Activated naive CD4-positive, alpha-beta T cell treated with anti-CD3 and anti-CD28 coated beads, Interleukin-2, amount 50 U/mL, for 72 hours (primary cell): ENCODE measurements at regions not wholly inside any gene's neighbourhood (a gene's known extent, or its start where the extent isn't known, plus 50 kb on each side); places are given as distances from the start of the nearest gene placed in this dataset.

Experiments
- ATAC-seq, 2 donors: fragments of 150-1000 bp; cut with Tn5 transposase; 2 replicates each; pipeline ENCODE4 v1.10.0; 2021; ENCODE audit warnings: mild to moderate bottlenecking in 2 of 2, moderate library complexity in 2 of 2
- DNase-seq, 2 donors: peaks; one replicate each; pipeline ENCODE4 v3.0.0; 2021 to 2022; ENCODE audit warnings: low spot score in 2 of 2
- H3K27ac Mint-ChIP-seq, 2 donors: one replicate each; pipeline ENCODE4 v1.8.0; 2022; ENCODE audit warnings: mild to moderate bottlenecking in 2 of 2, mixed read lengths in 2 of 2
- H3K36me3 Mint-ChIP-seq, 2 donors: one replicate each; pipeline ENCODE4 v1.8.0; 2022; ENCODE audit warnings: mixed read lengths in 2 of 2
- H3K9me3 Mint-ChIP-seq, 2 donors: one replicate each; pipeline ENCODE4 v1.8.0; 2022; ENCODE audit warnings: mixed read lengths in 2 of 2

- ATAC-seq (peak in 1 of 2 donors; percentile 30), DNase-seq (no peak)
- Mint-ChIP-seq H3K36me3 (no peaks in the 10 kb centered on the region), H3K27ac (no peak overlapping the region), H3K9me3 (no peaks in the 10 kb centered on the region)
Measured at GRCh38 chr5:100479079-100479688, 56.0 kb upstream of the FAM174A start.

GRCh38 chr5:100472091-100472490, 63.1 kb upstream of the FAM174A start:
- ATAC-seq: no peak
- Mint-ChIP-seq H3K36me3 (no peaks in the 10 kb centered on the region), H3K9me3 (no peaks in the 10 kb centered on the region), H3K27ac (no peak overlapping the region)
- DNase-seq: no peak

- Mint-ChIP-seq H3K27ac (no peak overlapping the region), H3K36me3 (no peaks in the 10 kb centered on the region), H3K9me3 (no peaks in the 10 kb centered on the region)
- ATAC-seq: peak in 1 of 2 donors; percentile 44
- no peak for DNase-seq
Measured at GRCh38 chr5:100469767-100470166, 65.4 kb upstream of the FAM174A start.

GRCh38 chr5:100464418-100464817, 70.8 kb upstream of the FAM174A start:
- Mint-ChIP-seq H3K27ac (no peak overlapping the region), H3K36me3 (no peaks in the 10 kb centered on the region), H3K9me3 (peaks cover 5 to 11% of the 10 kb centered on the region in 2 donors)
- DNase-seq (no peak), ATAC-seq (no peak)

- Mint-ChIP-seq H3K9me3 (peaks cover 5 to 6% of the 10 kb centered on the region in 2 donors), H3K27ac (no peak overlapping the region), H3K36me3 (no peaks in the 10 kb centered on the region)
- ATAC-seq: no peak
- DNase-seq: no peak
Measured at GRCh38 chr5:100456615-100457014, 78.6 kb upstream of the FAM174A start.

- Mint-ChIP-seq H3K36me3 (no peaks in the 10 kb centered on the region), H3K9me3 (no peaks in the 10 kb centered on the region), H3K27ac (no peak overlapping the region)
- ATAC-seq (no peak), DNase-seq (no peak)
Measured at GRCh38 chr5:100452126-100452525, 83.0 kb upstream of the FAM174A start.

GRCh38 chr5:100448111-100448528, 87.1 kb upstream of the FAM174A start:
- Mint-ChIP-seq H3K36me3 (no peaks in the 10 kb centered on the region), H3K9me3 (no peaks in the 10 kb centered on the region), H3K27ac (no peak overlapping the region)
- ATAC-seq (no peak), DNase-seq (no peak)

- ATAC-seq (no peak), DNase-seq (no peak)
- Mint-ChIP-seq H3K36me3 (no peaks in the 10 kb centered on the region), H3K27ac (no peak overlapping the region), H3K9me3 (no peaks in the 10 kb centered on the region)
Measured at GRCh38 chr5:100446879-100447430, 88.2 kb upstream of the FAM174A start.

- ATAC-seq: peak in 1 of 2 donors; percentile 76
- no peak for DNase-seq
Measured at GRCh38 chr5:100444961-100445360, 90.2 kb upstream of the FAM174A start.

GRCh38 chr5:100434815-100435214, 100.4 kb upstream of the FAM174A start:
- DNase-seq (no peak), ATAC-seq (no peak)
- Mint-ChIP-seq H3K36me3 (no peaks in the 10 kb centered on the region), H3K27ac (no peak overlapping the region), H3K9me3 (no peaks in the 10 kb centered on the region)

More at GRCh38 chr5:100444961-100445360, 90.2 kb upstream of the FAM174A start:
- no peaks in the 10 kb centered on the region for H3K36me3 Mint-ChIP-seq
- no peak overlapping the region for H3K27ac Mint-ChIP-seq
- no peaks in the 10 kb centered on the region for H3K9me3 Mint-ChIP-seq

GRCh38 chr5:100432741-100433140, 102.4 kb upstream of the FAM174A start:
- no peak for DNase-seq
- Mint-ChIP-seq H3K27ac (no peak overlapping the region), H3K9me3 (no peaks in the 10 kb centered on the region), H3K36me3 (no peaks in the 10 kb centered on the region)
- ATAC-seq: no peak

GRCh38 chr5:100430268-100431195, 104.6 kb upstream of the FAM174A start:
- Mint-ChIP-seq H3K36me3 (peaks cover 0 to under 1% of the 10 kb centered on the region in 2 donors), H3K27ac (no peak overlapping the region), H3K9me3 (no peaks in the 10 kb centered on the region)
- peak; percentile 54 to 60 for DNase-seq
- ATAC-seq: peak in 1 of 2 donors; percentile 39

GRCh38 chr5:100424787-100425186, 110.4 kb upstream of the FAM174A start:
- peaks cover 14 to 15% of the 10 kb centered on the region in 2 donors for H3K36me3 Mint-ChIP-seq
- H3K9me3 Mint-ChIP-seq: peaks cover 6 to 8% of the 10 kb centered on the region in 2 donors
- ATAC-seq (no peak), DNase-seq (no peak)
- no peak overlapping the region for H3K27ac Mint-ChIP-seq

GRCh38 chr5:100424017-100424416, 111.2 kb upstream of the FAM174A start:
- ATAC-seq (no peak), DNase-seq (no peak)
- Mint-ChIP-seq H3K27ac (no peak overlapping the region), H3K36me3 (peaks cover 14 to 15% of the 10 kb centered on the region in 2 donors), H3K9me3 (peaks cover 6 to 8% of the 10 kb centered on the region in 2 donors)

GRCh38 chr5:100423330-100423729, 111.8 kb upstream of the FAM174A start:
- peaks cover 6 to 8% of the 10 kb centered on the region in 2 donors for H3K9me3 Mint-ChIP-seq
- DNase-seq: no peak
- no peak for ATAC-seq
- H3K36me3 Mint-ChIP-seq: peaks cover 14 to 15% of the 10 kb centered on the region in 2 donors
- H3K27ac Mint-ChIP-seq: no peak overlapping the region

GRCh38 chr5:100421360-100421759, 113.8 kb upstream of the FAM174A start:
- Mint-ChIP-seq H3K9me3 (peaks cover 6 to 8% of the 10 kb centered on the region in 2 donors), H3K36me3 (peaks cover 14 to 15% of the 10 kb centered on the region in 2 donors), H3K27ac (no peak overlapping the region)
- no peak for DNase-seq
- ATAC-seq: no peak

- Mint-ChIP-seq H3K36me3 (no peaks in the 10 kb centered on the region), H3K9me3 (no peaks in the 10 kb centered on the region), H3K27ac (no peak overlapping the region)
- ATAC-seq: no peak
- DNase-seq: no peak
Measured at GRCh38 chr5:100418231-100418630, 116.9 kb upstream of the FAM174A start.
